Left hindlimb (tissue), 1 donor: ENCODE measurements at regions not wholly inside any gene's neighbourhood (a gene's known extent, or its start where the extent isn't known, plus 50 kb on each side); places are given as distances from the start of the nearest gene placed in this dataset.
"Not testable (repeated sequence)": the region's sequence is repeated elsewhere in the genome, so short reads cannot be mapped to it uniquely, and the experiment has no call there.

Experiments
- DNase-seq: peaks from one replicate; pipeline ENCODE4 v3.0.0-alpha.2; 2018

DNA sequence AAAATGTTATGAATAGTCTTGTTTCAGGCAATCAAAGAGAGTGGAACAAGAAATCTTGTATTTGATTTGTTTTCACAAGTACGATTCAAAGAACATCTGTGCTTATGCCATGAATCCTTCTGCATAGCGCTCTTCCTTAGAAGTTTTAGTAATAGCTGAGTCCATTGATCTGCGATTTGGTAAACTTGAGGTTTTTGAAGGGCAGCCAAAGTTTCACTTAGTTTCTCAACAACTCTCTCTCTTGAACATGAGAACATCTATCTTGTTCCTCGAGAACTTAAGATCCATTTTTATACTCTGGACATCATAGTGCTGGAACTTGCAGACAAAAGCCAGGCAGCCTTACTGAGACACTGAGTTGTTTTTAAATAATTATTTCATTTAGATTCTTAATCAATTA, 96.2 kb upstream of the USP15 start:
- no peak for DNase-seq

GRCh38 chr12:62166525-62166924, 93.7 kb upstream of the USP15 start:
- DNase-seq: no peak

- DNase-seq: no peak
These were observed 91.8 kb upstream of the USP15 start for GRCh38 chr12:62168411-62168810.

- no peak for DNase-seq
These were observed 90.0 kb upstream of the USP15 start for GRCh38 chr12:62170241-62170640.

- peak; percentile 31 for DNase-seq
These were observed 69.3 kb upstream of the USP15 start for GRCh38 chr12:62190689-62191490.

DNA sequence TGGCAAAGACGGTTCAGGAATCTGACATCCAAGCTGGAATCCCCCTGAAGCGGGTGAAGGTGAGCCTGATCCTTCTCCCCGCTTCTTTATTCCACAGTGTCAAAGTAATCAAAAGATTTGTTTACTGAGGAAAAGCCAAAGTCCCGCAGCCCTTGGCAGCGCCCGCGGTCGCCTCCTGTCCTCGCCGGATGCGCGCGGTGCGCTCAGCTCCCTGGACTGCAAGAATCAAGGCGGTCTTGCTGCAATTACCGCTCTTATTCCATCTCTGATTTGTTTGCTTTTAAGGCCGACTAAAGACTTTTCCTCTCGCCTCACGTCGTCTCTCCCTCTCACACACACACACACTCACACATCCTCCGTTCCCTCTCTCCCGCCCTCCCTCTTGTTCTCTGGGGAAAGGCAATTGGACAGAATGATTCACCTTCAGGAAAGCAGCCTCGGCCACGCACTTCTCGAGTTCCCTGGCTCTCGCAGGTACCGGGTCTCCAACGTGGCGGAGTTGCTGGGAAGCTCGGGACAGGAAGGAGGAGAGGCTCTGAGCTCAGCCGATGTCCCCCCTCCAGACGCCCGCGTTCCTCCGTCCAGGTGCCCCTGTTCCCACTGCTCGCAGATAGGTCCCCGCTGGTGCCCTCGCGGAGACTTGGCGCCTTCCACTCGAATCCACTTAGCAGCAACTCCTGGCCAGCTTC, 68.6 kb upstream of the USP15 start:
- DNase-seq: peak; percentile 44

DNA sequence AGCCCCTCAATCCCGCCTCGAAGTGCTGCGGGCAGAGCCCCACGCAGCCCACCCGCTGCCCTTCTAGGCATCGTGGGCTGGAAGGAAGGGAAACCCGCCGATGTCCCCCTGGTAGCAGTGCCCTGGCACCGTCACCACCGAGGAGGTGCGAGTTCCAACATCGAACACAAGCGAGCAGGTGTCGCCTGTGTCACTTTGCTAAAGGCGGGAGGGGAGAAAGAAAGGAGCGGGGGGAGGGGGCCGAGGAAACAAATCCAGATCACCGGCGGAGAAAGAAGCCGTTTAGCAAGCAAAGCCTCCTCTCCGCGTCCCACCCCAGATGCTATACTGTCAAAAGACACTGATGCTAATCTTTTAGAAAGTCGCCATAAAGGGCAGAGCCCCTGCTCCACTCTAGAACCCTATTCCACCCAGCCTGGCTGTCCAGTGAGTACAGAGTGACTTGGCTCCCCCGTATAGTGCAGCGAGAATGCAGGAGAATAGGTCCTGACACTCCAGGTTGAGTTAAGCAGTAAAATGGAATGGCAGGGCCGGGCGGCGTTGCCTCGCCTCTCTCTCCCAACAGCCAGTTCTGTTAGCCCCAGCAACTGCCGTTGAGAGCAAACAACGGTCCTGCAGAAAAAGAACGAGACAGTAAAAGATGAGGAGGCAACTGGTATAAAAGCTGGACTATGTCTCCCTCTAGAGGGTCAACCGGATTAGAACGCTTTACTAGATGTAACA, 67.9 kb upstream of the USP15 start:
- DNase-seq: peak; percentile 62

DNA sequence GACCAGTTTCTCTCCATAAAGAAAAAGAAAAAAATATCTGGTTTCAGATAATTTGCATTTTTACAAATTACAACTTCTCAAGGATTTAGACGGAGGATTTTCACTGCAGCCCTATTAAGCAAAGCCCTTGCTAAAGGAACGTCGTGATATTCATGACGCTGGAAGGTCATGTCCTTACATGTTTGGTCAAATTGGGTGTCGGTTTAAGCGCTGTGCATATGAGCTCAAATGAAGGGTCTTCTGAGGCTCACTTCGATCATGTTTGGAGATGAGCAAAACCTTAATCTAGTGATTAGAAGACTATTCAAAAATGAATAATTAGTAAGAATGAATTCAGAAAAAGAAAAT, 67.3 kb upstream of the USP15 start:
- no peak for DNase-seq

DNA sequence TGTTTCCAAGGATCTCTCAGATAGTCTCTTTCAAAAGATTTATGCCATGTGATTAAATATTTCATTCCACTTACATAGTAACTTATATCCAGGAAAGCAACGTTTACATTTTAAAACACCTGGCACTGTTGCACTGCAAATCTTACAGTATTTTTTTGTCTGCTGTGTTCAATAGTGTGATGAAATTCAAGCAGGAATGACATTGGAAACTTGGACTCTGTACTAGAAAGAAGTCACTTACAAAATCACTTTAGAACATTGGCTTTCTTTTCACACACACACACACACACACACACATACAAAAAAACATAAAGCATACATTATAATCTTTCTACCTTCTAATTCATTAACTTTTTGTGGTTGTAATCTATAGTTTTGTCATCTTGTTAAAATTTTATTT, 66.2 kb upstream of the USP15 start:
- no peak for DNase-seq

DNA sequence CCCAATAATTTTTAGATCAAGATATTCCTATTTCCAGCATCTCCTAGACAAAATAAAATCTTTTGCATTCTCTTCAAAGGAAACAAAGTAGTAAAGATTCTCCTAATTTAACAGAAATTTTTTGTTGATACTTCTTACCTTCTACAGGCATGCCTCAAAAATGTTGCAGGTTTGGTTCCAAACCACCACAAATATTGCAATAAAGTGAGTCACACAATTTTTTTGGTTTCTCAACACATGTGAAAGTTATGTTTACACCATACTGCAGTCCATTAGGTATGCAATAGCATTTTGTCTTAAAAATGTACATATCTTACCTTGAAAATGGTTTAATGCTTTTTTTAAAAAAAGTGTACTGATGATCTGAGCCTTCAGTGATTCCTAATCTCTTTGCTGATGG, 65.6 kb upstream of the USP15 start:
- no peak for DNase-seq

- no peak for DNase-seq
These were observed 64.1 kb upstream of the USP15 start for GRCh38 chr12:62196146-62196545.

- not testable (repeated sequence) for DNase-seq
These were observed 57.3 kb upstream of the USP15 start for GRCh38 chr12:62202861-62203260.

DNA sequence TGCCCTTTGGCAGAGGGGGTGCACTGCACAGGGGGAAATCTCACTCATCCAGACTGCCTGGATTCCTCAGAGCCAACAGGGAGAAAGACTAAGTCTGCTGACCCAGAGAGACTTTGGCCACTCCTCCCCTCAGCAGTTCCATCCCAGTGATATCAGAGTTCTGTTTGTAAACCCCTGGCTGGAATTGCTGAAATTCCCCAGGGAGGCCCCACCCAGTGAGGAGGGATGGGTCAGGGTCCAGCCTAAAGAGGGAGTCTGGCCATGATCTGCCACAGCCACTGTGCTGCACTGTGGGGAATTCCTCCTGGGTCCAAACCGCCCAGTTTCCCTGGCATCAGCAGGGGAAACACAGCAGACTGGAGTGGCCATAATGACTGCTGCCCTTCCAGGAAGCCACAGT, 54.9 kb upstream of the USP15 start:
- no peak for DNase-seq

GRCh38 chr12:62207248-62207647, 53.0 kb upstream of the USP15 start:
- no peak for DNase-seq
